ENCODE measurements at regions not wholly inside any gene's neighbourhood (a gene's known extent, or its start where the extent isn't known, plus 50 kb on each side); places are given as distances from the start of the nearest gene placed in this dataset.

GRCh38 chr9:90274725-90275124 lies 367.9 kb downstream of the DIRAS2 start:
- no peak for DNase-seq

GRCh38 chr9:90285946-90286345 lies 356.7 kb downstream of the DIRAS2 start:
- DNase-seq = no peak

GRCh38 chr9:90287567-90288274 lies 354.9 kb downstream of the DIRAS2 start:
- DNase-seq = no peak

DNA sequence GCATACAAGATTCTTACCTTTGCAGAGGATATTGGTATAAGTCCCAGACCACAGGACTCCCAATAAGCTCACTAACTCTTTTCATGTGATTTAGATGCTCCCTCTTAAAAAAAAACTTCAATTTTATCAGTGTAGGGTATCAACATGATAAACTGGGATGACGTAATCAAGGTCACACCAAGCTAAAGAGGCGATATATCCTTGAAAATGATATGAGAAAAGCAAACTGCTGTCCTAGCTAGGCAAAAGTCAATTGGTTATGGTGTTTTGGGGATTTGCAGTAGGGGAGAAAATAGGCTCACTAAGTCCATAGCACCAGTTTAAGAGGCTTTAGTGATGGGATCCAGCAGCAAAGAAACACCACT lies 354.4 kb downstream of the DIRAS2 start:
- no peak for DNase-seq

DNA sequence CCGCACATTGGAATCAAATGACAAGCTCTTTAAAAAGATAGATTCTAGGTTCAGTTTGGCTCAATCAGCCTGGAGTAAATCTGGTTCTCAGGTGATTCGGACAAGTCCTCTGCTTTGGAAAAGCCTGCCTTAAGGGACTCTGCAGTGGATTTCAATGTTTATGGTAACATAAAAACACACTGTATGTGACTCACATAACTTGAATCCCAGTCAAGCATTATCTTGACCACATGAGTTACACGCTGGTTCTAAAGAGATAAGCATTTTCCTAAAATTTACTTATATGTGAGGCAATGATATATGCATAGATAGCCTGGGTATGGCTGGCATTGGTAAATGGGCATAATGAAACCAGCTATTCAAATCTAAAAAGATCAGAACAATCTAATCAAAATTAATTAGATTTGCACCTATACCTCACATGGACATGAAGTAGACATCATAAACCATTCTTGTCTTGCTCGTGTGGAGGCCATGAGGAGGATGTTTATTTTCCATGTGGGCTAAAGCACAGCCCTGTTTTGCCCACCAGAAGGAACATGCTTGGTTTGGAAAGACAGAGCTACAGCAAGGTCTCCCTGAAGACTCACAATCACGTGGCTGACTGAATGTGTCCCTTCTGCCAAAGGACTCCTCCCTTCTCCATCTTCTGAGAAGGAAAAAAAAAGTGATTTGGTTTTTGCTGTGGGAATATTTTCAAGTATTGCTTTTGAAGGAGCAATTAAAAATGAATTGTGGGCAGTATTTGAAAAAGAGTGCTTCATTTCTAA lies 351.7 kb downstream of the DIRAS2 start:
- DNase-seq = peak; percentile 5

DNA sequence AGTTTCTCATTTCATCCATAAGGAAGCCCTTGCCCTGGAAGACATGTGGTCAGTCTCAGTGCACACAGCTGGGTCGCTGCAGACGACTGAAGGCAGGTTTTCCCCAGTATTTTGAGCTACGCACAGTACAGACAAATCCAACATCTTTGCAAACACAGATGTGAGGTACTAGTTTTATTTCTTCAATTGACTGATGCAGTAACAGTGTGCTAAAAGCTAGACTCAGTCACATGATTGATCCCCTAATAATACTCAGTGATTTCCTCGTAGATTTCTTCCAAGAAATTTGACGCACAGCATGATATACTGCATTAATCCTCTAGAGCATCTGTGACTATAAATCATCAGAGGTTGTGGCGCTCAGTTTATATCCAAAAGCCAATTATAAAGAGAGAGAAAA lies 346.1 kb downstream of the DIRAS2 start:
- no peak for DNase-seq

GRCh38 chr9:90299968-90300367 lies 342.7 kb downstream of the DIRAS2 start:
- DNase-seq = no peak

DNA sequence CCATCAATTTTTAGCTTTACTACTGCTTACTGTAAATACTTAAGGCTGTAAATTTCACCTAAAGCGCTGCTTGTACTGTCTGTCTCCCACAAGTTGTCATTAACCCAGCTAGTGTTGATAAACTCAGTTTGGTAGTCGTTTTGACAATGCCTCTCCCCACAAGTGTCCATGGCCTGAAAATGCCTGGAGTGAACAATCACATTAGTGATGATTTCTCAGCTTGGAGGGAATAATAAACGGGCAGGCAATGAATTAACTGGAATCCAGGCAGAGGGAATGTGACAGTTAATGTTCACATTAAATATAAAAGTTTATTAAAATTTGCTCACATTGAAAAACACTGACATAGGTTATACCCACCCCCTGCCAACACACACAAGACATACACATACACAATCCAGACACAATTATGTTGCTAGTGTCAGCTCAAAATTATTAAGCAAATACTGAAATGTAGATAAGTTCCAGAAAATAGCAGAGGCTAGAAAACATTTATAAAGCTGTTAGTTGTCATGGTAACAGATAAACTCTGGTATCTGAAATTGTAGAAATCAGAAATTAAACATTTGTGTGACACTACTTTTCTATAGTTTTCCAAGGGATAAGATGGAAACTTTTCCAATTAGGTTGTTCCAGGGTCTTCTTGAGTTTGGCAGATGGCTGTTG lies 341.9 kb downstream of the DIRAS2 start:
- no peak for DNase-seq

DNA sequence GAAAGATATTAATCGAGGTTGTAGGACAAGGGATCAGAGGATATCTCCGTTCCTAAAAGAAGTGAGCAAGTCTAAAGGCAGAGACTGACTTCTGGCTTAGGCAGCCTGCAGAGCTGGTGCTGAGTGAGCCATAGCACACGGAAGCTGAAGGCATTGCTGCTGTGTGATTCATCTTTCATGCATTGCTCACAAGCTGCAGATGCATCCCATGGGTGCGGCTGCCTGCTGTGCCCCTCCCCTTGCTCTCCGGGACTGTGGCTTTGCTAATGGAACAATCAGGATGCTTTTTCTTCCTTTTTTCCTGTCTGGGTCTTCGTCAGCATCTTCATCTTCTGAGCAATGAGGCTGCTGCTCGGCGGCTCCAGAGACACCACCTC lies 341.4 kb downstream of the DIRAS2 start:
- DNase-seq = peak; percentile 96

- DNase-seq = no peak
Observed at GRCh38 chr9:90303655-90304054, 339.0 kb downstream of the DIRAS2 start.

GRCh38 chr9:90306158-90306557 lies 336.5 kb downstream of the DIRAS2 start:
- no peak for DNase-seq

DNA sequence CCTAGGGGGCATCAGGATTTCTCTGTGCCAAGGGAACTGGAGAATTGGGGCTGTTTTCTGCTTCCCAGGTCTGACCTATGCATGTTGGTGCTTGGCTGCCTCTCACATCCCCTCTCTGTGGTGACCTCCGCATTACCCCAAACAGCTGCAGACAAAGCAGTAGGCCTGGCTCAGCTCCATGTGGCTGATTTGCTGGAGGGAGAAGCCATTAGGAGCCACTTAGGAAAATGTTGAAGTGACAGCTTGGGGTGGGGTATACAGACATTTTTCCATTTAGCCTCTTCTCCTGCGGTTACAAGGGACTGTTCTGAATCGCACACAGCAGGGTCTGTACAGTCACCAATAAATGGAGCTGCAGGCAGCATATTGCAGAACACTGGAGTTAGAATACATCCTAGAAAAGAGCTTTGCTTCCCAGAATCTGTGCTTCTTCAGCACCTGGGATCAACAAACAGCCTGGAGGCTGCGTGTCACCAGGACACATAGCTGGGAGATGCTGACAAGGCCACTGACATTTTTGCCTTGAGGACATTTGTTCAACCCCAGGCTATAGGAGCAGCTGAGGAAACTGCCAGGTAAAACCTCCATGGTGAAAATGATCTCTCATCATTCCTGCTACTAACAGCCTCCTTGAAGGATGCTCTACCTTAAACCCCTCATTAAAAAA lies 335.3 kb downstream of the DIRAS2 start:
- no peak for DNase-seq

- DNase-seq = no peak
Observed at GRCh38 chr9:90307891-90308290, 334.7 kb downstream of the DIRAS2 start.

DNA sequence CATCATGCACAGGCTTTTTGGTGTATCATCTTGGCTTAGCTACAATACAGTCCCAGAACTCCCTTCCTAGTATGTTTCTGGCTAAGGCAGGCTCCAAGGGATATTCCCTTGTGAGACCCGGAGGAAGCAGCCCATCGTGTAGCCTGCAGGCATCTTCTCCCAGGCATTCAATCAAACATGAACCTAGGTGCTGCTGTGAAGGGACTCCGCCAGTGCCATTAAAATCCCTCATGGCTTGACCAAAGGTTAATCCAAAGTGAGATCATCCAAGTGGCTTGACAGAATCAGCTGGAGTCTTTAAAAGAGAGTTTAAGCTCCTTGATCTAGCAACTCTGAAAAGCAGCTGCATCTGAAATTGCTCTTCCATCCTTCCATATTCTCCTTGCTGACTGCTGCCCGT lies 333.9 kb downstream of the DIRAS2 start:
- DNase-seq = no peak

DNA sequence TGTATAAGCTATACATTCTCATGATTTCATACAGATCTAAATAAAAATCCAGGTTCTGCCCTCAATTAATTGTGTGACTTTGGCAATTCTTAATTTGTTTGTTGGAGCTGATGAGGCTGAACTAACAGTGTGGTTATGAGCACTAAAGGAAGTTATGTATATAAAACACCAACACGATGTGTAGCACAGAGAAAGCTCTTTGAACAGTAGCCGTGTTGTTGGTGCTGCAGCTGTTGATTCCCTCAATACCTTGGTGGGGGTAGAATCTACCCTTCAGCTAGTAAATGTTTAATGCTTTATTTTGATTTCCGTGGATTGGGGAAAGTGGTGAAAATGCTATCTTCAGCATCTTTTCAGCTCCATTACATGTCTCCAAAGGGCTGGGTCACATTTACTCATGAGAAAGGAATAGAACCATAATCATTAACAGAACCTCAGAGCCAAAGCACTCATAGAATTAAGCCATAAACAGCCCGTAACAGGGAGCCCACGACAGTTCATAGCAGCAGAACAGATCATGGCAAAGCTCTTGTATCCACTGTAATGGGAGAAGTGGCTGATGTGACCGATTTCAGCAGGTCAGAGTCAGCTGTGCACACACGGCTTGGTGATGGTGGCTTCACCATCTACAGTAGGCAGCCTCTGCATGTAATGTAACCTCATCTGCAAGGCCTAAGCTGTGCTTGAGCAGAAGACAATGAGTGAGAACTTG lies 332.7 kb downstream of the DIRAS2 start:
- DNase-seq = no peak

- DNase-seq = no peak
Observed at GRCh38 chr9:90310521-90310876, 332.1 kb downstream of the DIRAS2 start.

DNA sequence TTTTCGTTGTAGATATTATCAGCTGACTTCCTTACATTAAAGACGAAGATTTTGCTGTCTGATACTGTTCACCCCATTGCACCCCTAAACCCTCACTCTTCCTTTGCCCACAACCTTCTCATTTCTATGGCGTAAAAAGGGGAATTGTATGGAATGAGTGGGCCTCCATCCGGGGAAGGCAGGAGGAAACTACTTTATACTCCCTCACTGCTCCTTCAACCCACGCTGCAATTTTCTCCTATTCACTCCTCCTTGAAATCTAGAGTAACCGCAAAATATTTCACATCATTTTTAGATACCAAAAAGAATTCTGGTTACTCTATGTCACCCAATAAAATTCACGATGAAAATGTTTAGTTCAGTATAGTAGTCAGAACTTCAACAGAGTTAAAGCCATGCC lies 330.8 kb downstream of the DIRAS2 start:
- no peak for DNase-seq

- no peak for DNase-seq
Observed at GRCh38 chr9:90322296-90322695, 320.3 kb downstream of the DIRAS2 start.

GRCh38 chr9:90325913-90326653 lies 316.5 kb downstream of the DIRAS2 start:
- peak; percentile 70 for DNase-seq

- no peak for DNase-seq
Observed at GRCh38 chr9:90330231-90330630, 312.4 kb downstream of the DIRAS2 start.

GRCh38 chr9:90331826-90332575 lies 310.6 kb downstream of the DIRAS2 start:
- peak; percentile 55 for DNase-seq
